ENCODE measurements at regions not wholly inside any gene's neighbourhood (a gene's known extent, or its start where the extent isn't known, plus 50 kb on each side); places are given as distances from the start of the nearest gene placed in this dataset.

GRCh38 chr3:180829409-180830405 lies 82.8 kb upstream of the FXR1 start:
- no peak for DNase-seq

GRCh38 chr3:180835501-180835900 lies 77.0 kb upstream of the FXR1 start:
- DNase-seq = no peak

- no peak for DNase-seq
Observed at GRCh38 chr3:180836766-180837165, 75.7 kb upstream of the FXR1 start.

- no peak for DNase-seq
Observed at GRCh38 chr3:180854887-180855286, 57.6 kb upstream of the FXR1 start.

- no peak for DNase-seq
Observed at GRCh38 chr3:180855364-180855763, 57.1 kb upstream of the FXR1 start.

GRCh38 chr3:180855956-180856355 lies 56.5 kb upstream of the FXR1 start:
- no peak for DNase-seq

- DNase-seq = no peak
Observed at GRCh38 chr3:180860180-180860858, 52.2 kb upstream of the FXR1 start.
